EL (cell line): ENCODE measurements at regions not wholly inside any gene's neighbourhood (a gene's known extent, or its start where the extent isn't known, plus 50 kb on each side); places are given as distances from the start of the nearest gene placed in this dataset.
"Not testable (repeated sequence)": the region's sequence is repeated elsewhere in the genome, so short reads cannot be mapped to it uniquely, and the experiment has no call there.

Source experiments
- DNase-seq: peaks from one replicate; pipeline ENCODE4 v3.0.0-alpha.2; 2016

DNA sequence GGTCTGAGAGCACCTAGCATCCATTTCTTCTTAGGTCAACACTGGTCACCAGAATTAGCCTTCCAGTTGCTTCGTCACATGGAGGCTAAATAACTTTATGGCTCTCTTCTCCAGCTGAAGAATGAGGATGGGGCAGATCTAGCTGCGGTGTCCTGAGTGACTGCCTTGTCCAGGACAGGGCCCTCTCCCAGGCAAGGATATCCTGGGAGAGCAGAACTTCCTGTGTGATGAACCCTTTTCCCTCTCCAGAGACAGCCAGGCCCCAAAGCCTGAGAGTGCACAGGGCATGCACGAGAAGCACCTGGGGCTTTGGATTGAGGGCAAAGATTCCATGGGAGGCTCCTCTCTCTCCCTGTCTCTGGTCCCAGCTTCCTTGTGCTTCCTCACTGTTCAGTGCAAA is 108.2 kb upstream of the MAMLD1 start:
- DNase-seq: no peak

DNA sequence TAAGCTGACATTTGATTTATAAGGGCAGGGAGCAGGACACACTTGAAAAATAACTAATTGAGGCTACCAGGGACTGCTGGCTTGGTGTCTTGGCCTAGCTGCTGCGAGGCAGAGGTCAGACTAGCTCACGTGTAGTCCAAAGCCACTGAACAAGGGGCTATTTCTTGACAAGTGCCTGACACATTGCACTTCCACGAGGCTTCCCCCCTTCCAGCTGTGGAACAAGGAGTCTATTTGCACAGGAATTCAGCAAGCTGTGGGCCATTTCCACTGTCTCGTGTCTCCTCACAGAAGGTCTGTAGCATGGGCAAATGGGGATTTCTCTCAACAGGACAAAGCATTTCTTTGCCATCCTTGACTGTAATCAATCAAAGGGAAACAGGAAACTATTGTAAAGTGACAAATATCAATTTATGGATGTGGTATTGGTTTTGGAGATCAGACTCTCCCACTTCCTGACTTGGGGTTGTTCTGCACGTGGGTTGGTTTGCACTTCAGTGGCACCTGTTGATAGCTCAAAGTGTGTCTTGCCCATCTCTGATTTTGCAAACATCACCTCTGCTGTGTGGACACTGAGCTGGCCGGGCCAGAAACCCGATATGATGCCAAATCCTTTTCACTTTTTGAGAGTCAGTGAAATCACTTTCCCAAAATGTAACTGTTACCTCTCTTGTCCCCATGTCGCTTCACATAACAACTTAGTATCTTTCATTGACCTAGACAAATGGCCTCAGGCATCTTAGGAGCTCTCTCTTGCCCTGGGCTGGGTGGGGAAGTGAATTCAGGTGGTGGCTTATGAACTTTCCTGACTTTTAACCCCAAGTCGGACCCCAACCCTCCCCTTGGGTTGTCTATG is 107.4 kb upstream of the MAMLD1 start:
- no peak for DNase-seq

- no peak for DNase-seq
Observed at GRCh38 chrX:150256297-150256650, 106.8 kb upstream of the MAMLD1 start.

DNA sequence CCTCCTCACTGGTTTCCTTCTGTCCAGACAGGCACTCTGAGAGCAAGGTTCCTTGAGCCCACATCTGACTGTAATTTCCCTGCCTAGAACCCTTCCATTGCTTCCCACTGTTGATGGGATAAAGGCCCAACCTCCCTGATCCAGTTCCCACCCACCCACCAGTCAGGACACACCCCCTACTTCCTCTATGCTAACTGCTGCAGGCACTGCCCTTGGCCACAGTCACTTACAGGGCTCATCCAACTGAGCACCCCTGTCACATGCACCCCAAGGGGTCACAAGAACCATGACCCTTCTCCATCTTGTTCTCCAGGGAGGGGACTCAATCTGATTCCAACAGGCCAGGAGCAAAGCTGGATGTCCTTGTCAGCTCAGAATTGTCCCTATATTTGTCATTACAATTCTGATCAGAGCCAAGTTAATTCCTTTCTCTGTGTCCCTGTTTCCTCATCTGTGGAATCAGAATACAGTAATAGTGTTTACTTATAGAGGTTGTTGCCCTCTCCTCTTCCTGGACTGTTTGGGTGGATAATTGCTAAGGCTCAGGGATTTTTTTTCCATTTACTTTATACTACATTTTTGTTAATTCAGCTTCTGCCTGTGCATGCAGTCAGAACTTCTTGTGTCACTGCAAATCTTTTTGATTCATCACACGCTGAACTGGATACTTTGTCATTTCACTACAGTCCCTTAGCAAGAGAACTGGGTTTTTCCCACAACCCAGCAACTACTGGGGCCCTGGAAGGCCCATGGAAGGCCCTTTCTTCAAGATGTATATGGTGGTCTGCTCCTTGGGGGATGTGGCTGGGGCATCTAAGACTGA is 105.6 kb upstream of the MAMLD1 start:
- DNase-seq: no peak

- DNase-seq: no peak
Observed at GRCh38 chrX:150258176-150258425, 105.0 kb upstream of the MAMLD1 start.

GRCh38 chrX:150258463-150259430 is 104.4 kb upstream of the MAMLD1 start:
- DNase-seq: peak; percentile 49

- DNase-seq: no peak
Observed at GRCh38 chrX:150262456-150262855, 100.7 kb upstream of the MAMLD1 start.

GRCh38 chrX:150268839-150269355 is 94.2 kb upstream of the MAMLD1 start:
- DNase-seq: no peak

GRCh38 chrX:150269605-150270254 is 93.4 kb upstream of the MAMLD1 start:
- DNase-seq: no peak

DNA sequence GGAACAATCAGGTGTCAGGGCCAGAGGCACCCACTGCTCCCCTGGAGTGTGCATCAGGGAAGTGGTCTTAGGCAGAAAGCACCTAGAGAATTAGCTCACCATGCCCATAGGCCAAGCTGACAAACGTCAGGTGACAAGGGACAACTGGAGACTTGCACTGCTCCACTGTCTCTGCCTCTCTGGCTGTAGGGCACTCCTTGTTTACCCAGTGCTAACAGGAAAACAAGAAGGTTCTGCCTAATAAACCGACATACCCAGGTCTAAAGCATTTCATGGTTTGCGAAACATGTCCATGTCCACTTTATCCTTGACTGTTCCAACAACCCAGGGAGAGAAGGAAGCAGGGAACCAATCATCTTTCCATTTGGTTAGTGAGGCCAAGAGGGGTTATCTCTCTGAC is 92.5 kb upstream of the MAMLD1 start:
- no peak for DNase-seq

DNA sequence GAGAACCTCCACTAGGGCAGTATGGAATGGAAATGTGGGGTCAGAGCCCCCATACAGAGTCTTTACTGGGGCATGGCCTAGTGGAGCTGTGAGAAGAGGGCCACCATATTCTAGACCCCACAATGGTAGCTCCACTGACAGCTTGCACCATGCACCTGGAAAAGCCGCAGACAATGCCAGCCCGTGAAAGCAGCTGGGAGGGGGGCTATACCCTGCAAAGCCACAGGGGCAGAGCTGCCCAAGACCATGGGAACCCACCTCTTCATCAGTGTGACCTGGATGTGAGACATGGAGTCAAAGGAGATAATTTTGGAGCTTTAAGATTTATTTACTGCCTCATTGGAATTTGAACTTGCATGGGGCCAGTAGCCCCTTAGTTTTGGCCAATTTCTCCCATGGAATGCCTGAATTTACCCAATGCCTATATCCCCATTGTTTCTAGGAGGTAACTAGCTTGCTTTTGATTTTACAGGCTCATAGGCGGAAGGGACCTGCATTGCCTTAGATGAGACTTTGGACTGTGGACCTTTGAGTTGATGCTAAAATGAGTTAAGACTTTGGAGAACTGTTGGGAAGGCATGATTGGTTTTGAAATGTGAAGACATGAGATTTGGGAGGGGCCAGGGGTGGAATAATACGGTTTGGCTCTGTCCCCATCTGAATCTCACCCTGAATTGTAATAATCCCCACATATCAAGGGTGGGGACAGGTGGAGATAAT is 89.4 kb upstream of the MAMLD1 start:
- DNase-seq: not testable (repeated sequence)

DNA sequence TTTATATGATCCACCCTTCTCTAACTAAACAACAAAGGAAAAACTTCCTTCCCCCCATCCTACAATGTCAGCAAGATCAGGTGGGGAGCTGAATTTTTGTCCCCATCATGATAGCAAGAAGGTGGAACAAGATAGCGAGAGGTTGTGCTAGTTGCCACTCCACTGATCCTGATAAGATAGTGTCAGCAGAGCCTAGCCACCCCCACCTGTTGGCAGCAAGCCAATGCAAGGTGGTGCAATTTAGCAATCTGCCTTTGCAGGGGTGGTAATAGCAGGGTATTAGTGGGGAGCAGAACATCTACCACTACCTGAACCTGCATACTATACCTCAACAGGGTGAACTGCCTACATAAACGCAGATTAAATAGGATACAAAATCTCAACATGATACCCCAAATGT is 80.2 kb upstream of the MAMLD1 start:
- no peak for DNase-seq

- DNase-seq: peak; percentile 7
Observed at GRCh38 chrX:150291014-150291413, 72.1 kb upstream of the MAMLD1 start.

- no peak for DNase-seq
Observed at GRCh38 chrX:150293311-150294013, 69.7 kb upstream of the MAMLD1 start.

GRCh38 chrX:150298841-150299551 is 64.1 kb upstream of the MAMLD1 start:
- no peak for DNase-seq

- no peak for DNase-seq
Observed at GRCh38 chrX:150299579-150299978, 63.5 kb upstream of the MAMLD1 start.

GRCh38 chrX:150303386-150304097 is 59.6 kb upstream of the MAMLD1 start:
- DNase-seq: no peak

- DNase-seq: no peak
Observed at GRCh38 chrX:150306002-150306401, 57.1 kb upstream of the MAMLD1 start.

GRCh38 chrX:150308041-150308440 is 55.1 kb upstream of the MAMLD1 start:
- DNase-seq: no peak
